ENCODE measurements at regions not wholly inside any gene's neighbourhood (a gene's known extent, or its start where the extent isn't known, plus 50 kb on each side); places are given as distances from the start of the nearest gene placed in this dataset.
"Not testable (repeated sequence)": the region's sequence is repeated elsewhere in the genome, so short reads cannot be mapped to it uniquely, and the experiment has no call there.

- in situ Hi-C loops (cut with MboI; ENCODE audit: low sequenced_read_pairs) = no loop called here
Observed at GRCh38 chr3:106116733-106117489, 248.1 kb upstream of the CBLB start.

- in situ Hi-C loops (cut with MboI; ENCODE audit: low sequenced_read_pairs) = no loop called here
Observed at GRCh38 chr3:106117490-106117858, 248.7 kb upstream of the CBLB start.

DNA sequence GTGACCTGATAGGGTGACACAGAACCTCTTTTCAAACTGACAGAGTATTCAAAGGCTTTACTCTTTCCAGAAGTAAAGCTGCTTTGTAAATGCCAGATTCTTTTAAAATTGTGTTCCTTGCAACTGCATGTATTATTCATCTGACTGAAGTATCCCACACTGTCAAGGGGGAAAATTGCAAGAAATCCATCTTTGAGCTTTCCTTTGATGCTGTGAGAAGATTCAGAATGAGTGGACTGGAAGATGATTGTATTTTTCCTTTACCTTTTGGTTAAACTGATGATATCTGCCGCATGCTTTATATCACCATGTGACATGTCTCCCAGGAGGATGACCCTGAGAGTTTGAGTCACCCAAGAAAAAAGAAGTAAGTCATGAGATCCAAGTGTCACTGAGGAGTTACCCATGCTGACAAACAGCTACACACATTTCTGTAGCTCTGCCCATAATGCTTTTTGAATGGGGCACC is 250.8 kb upstream of the CBLB start:
- in situ Hi-C loops (cut with MboI; ENCODE audit: low sequenced_read_pairs) = no loop called here

DNA sequence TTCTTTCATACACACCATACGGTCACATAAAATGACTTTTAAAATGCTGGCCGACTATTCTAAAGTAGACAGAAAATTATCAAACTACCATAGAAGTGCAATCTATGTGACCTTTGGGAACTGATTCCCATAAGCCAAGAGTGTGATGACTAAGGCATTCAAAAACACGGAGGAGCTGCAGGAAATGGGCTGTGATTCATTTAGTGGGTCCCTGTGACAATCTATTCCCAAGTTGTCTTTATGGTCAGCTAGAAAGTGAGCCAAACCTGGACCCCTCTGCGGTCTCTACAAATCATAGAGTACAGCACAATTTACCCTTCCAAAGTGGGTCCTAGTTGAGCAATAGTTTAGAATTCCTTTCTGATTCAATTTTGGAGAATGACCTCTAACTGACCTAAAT is 251.5 kb upstream of the CBLB start:
- in situ Hi-C loops (cut with MboI; ENCODE audit: low sequenced_read_pairs) = no loop called here

DNA sequence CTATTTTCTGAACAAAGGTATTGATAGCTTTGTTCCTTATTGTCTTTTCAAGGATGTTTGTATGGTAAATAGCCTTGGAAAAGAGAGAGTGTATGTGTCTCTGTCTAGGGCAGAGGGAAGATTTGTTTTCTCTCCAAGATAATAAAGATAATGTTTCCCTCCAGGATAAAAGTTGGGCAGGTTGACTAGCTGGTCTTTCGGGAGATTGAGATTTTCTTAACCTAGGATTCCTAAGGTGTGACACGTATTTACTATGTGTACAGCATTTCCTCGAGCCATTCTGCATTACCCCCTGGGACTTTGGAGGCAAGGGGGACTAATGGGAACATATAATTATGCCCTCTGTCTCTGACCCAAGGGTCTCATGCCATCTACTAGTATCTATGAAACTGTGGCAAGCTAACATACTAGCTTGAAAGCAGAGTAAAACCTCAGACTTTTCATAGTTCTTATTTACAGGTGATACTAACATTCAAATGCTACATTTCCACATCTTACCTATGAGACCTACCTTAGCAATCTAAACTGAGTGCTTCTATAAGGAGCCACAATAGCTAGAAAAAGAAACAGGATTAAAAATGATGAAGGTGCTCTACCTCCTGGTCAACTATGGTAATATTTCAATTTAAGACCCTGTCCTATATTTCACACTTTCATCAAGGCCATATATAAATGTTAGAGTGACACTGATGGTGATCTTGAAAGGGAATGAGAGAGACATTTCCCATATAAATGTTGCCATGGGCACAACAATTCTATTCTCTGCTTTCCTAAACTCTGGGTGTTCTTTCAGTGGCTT is 252.9 kb upstream of the CBLB start:
- in situ Hi-C loops (cut with MboI; ENCODE audit: low sequenced_read_pairs) = no loop called here

DNA sequence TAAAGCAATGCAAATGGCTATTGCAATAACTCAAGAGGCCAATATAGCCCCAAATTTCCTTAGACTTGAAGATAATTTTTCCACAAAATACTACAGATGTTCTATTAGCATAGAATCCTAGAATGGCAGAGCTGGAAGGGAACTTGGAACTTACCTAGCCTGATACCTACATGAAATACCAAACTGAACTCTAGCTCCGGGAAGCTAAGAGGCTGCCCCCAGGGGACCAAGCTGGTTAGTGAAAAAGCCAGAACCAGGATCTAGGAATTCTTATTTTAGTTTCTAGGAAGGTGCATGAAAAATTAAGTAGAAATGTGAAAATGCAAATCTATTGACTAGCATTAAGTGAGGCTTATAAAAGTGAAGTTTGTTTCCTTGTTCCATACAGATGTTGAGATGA is 256.0 kb upstream of the CBLB start:
- in situ Hi-C loops (cut with MboI; ENCODE audit: low sequenced_read_pairs) = no loop called here

DNA sequence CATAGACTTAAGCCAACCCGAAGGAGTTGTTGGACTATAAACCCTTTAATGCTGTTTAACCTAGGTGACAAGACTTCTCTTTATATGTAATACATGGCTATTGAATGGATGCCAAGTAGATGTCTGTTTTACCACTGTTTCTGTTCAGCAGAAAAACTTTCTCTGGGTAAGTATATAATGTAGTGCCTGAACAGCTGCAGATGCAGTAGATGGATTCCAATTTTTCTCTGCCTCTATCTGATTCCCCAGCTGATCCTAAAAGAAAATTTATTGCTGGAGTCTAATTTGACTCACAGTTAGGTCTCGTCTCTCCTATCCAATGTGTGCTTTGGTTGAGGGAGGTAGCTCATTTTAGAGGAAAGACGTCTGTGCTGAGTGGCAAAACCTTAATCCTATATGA is 256.5 kb upstream of the CBLB start:
- in situ Hi-C loops (cut with MboI; ENCODE audit: low sequenced_read_pairs) = no loop called here

GRCh38 chr3:106126067-106126845 is 257.4 kb upstream of the CBLB start:
- in situ Hi-C loops (cut with MboI; ENCODE audit: low sequenced_read_pairs) = no loop called here

- in situ Hi-C loops (cut with MboI; ENCODE audit: low sequenced_read_pairs) = no loop called here
Observed at GRCh38 chr3:106126846-106127235, 258.0 kb upstream of the CBLB start.

GRCh38 chr3:106129939-106130338 is 261.1 kb upstream of the CBLB start:
- in situ Hi-C loops (cut with MboI; ENCODE audit: low sequenced_read_pairs) = no loop called here

DNA sequence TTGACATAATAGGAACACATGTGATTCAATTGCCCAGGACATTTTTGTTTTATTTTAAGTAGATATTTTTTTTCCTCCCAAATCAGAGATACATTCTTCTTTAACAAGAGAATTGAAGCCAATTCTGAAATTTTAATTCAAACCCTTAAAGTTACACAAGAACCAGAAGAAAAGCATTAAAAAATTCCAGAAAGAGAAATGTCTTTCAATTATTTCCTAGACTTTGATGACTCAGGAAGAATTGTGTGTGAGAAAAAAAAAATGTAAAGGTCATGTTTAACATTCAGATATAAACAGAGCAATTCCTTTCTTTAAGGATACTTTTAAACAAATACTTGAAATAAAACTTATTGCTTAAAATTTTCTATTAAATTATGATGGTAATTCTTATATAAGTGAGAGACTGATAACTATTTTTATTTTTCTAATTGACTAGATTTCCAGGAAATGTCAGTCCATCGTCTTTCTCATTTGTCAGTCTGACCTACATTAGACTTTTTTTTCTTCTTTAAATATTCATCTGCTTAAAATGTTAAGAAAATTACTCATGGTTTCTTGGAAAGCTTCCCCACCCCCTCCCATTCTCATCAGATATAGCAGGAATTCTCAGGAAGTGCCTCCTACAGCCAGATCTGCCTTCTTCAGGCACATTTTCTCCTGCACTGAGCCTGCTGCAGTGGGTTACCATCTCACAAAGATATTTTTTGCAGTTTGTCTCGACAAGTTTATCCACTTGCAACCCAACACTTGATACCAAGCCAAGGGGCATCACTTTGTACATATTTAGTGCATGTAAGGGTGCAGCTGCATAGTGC is 261.8 kb upstream of the CBLB start:
- in situ Hi-C loops (cut with MboI; ENCODE audit: low sequenced_read_pairs) = no loop called here

DNA sequence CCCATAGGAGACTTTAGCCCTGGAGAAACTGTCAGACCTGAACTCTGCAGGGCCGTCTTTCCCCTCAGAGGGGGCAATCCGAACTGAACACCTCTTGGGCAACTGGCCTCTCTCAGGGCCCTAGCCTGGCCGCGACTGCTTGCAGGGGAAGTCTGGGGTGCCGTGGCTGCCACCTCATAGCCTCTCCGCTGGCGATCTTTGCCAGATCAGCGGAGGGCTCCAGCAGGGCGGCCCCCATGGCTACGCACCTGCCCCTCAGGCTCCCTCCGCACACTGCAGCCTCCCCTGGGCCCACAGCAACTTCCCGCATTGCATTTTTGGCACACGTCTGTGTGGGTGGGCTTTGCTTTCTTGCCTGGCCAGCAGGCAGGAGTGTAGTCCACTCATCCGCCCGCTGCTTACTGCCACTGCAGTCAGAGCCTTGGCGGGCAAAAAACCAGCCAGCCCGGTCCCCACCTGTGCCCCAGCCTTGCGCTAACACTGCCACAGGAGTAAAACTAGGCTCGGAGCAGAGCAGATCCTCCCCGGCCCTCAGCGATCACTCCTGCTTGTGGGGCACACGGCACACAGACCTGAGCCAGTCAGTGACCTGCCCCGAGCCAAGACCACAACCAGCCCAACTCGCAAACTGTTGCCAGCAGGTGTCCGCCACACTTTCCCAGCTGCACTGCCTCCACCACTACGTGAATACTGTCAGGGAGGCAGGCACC is 266.8 kb upstream of the CBLB start:
- in situ Hi-C loops (cut with MboI; ENCODE audit: low sequenced_read_pairs) = no loop called here

- in situ Hi-C loops (cut with MboI; ENCODE audit: low sequenced_read_pairs) = no loop called here
Observed at GRCh38 chr3:106139826-106140225, 271.0 kb upstream of the CBLB start.

GRCh38 chr3:106140431-106140830 is 271.6 kb upstream of the CBLB start:
- in situ Hi-C loops (cut with MboI; ENCODE audit: low sequenced_read_pairs) = no loop called here

DNA sequence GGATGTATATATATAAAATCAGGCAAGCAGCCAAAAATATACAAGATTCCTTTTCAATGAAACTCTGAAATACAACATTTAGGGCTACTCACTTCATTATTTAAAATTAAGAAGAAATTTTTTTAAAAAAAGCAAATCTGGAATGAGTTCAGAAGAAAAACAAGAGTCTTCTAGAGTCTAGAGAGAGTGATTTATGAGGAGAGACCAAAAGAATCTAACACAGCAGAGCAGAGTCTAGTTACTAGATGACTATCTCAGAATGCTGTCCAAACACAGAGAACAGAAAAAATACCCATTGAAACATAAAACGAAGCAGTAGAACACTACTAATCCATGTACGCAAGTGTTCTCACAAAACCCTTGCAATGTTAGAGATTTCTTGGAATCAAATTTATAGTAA is 275.2 kb upstream of the CBLB start:
- in situ Hi-C loops (cut with MboI; ENCODE audit: low sequenced_read_pairs) = no loop called here

DNA sequence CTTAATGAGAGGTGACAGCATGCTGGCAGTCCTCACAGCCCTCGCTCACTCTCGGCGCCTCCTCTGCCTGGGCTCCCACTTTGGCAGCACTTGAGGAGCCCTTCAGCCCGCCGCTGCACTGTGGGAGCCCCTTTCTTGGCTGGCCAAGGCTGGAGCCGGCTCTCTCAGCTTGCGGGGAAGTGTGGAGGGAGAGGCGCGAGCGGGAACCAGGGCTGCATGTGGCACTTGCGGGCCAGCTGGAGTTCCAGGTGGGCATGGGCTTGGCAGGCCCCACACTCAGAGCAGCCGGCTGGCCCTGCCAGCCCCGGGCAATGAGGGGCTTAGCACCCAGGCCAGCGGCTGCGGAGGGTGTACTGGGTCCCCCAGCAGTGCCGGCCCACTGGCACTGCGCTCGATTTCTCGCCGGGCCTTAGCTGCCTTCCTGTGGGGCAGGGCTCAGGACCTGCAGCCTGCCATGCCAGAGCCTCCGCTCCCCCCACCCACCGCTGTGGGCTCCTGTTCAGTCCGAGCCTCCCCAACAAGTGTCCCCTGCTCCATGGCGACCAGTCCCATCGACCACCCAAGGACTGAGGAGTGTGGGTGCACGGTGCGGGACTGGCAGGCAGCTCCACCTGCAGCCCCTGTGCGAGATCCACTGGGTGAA is 279.7 kb upstream of the CBLB start:
- in situ Hi-C loops (cut with MboI; ENCODE audit: low sequenced_read_pairs) = not testable (repeated sequence)

DNA sequence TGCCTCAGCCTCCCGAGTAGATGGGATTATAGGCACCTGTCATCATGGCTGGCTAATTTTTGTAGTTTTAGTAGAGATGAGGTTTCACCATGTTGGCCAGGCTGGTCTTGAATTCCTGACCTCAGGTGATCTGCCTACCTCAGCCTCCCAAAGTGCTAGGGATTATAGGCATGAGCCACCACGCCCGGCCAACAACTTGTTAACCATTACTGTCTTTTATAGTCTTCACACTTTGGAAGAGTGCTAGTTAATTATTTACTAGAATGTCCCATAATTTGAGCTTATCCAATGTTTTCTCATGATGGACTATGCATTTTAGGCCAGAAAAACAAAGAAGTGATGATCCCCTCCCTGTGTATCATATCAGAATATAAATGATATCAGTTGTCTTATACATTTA is 288.6 kb upstream of the CBLB start:
- in situ Hi-C loops (cut with MboI; ENCODE audit: low sequenced_read_pairs) = no loop called here

DNA sequence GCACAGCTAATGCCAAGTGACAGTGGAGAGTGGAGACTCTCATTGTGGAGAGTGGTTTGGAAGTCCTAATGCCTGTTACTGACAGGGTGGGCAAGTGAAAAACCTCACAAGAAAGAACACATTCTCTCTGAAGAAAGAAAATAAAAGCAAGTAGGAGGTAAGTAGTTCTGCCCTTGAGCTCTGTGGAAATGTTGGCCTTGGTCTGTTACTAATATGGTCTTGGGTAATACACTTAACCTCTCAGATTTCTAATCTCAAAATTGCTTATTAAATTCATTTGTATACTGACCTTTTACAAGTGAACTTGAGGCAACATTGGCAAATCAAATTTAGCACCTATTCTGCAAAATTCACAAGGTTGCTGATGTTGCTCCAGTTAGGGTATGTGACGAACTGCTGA is 291.6 kb upstream of the CBLB start:
- in situ Hi-C loops (cut with MboI; ENCODE audit: low sequenced_read_pairs) = no loop called here

DNA sequence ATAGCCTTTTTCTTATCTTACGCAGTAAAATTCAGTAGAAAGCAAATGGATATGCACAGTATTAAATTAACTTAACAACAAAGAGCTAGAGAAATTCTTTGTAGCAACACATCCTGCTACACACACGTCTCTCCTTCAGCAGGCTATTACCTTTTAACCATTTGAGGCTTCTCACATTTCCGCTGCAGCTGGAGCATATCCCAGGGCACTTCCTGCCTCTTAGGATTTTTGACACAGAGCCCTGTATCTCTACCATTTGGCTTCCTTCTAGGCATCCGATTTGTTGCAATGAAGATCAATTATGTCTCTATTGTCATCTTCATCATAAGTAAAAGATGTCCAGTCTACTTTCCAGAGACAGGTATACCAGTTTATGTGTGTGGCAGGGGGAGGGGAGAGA is 292.4 kb upstream of the CBLB start:
- in situ Hi-C loops (cut with MboI; ENCODE audit: low sequenced_read_pairs) = no loop called here

DNA sequence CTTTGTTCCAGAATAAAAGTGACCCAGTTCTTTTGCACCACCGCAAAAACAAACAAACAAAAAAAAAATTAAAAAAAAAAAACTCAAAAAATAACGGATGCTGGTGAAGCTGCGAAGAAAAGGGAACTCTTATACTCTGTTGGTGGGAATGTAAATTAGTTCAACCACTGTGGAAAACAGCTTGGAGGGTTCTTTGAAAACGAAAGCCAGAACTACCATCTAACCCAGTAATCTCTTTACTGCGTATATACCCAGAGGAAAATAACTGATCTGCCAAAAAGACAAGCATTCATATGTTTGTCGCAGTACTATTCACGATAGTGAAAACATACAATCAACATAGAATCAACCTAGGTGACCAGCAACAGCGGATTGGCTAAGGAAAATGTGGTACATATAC is 298.9 kb upstream of the CBLB start:
- in situ Hi-C loops (cut with MboI; ENCODE audit: low sequenced_read_pairs) = no loop called here

Measured in HL-60/S4 (cell line).